Upper lobe of left lung (tissue), 6 donors: ENCODE measurements at regions not wholly inside any gene's neighbourhood (a gene's known extent, or its start where the extent isn't known, plus 50 kb on each side); places are given as distances from the start of the nearest gene placed in this dataset.

Experiments
- ATAC-seq, 2 donors: fragments of 200-7000 bp; cut with Tn5 transposase; one replicate each; pipeline ENCODE4 v1.9.1; 2022; ENCODE audit warnings: mild to moderate bottlenecking in 2 of 2, moderate library complexity in 2 of 2; ENCODE audit not compliant: low FRiP score in 2 of 2
- DNase-seq, 2 donors: peaks; one replicate each; pipeline ENCODE4 v3.0.0-alpha.2; 2019 to 2020
- H3K27ac ChIP-seq, 4 donors: fragments of 200-600 bp; sonication (generic); one replicate each; pipeline ENCODE4 v1.5.1; 2016 to 2019
- H3K27me3 ChIP-seq, 4 donors: fragments of 200-600 bp; sonication (generic); one replicate each; pipeline ENCODE4 v1.5.1; 2017 to 2019
- H3K36me3 ChIP-seq, 4 donors: fragments of 200-600 bp; sonication (generic); one replicate each; pipeline ENCODE4 v1.5.1; 2016 to 2019
- H3K4me1 ChIP-seq, 4 donors: fragments of 200-600 bp; sonication (generic); one replicate each; pipeline ENCODE4 v1.5.1; 2018 to 2019
- H3K4me3 ChIP-seq, 4 donors: fragments of 200-600 bp; sonication (generic); one replicate each; pipeline ENCODE4 v1.5.1; 2017 to 2019; ENCODE audit warnings: mild to moderate bottlenecking in 2 of 4, moderate library complexity in 1 of 4
- H3K9me3 ChIP-seq, 4 donors: fragments of 200-600 bp; sonication (generic); one replicate each; pipeline ENCODE4 v1.5.1; 2018 to 2019
- CTCF ChIP-seq, 6 experiments: fragments of 450-650 bp in 4 of 6; fragments of 200-600 bp in 2 of 6; sonication (generic) in 2 of 6; IDR thresholded peaks; one replicate each; pipeline ENCODE4 v1.5.1; 2016 to 2019; ENCODE audit warnings: antibody characterized with exemption in 6 of 6
- EP300 ChIP-seq, 4 donors: sonication (generic); formaldehyde crosslinking; IDR thresholded peaks; one replicate each; pipeline ENCODE4 v1.5.1; 2017; ENCODE audit warnings: antibody characterized with exemption in 4 of 4, control low read depth in 2 of 4
- POLR2A ChIP-seq, 4 donors: fragments of 450-650 bp; IDR thresholded peaks; one replicate each; pipeline ENCODE4 v1.5.1; 2016 to 2017; ENCODE audit warnings: antibody characterized with exemption in 4 of 4, mild to moderate bottlenecking in 2 of 4
- POLR2AphosphoS5 ChIP-seq, 2 donors: sonication (generic); formaldehyde crosslinking; IDR thresholded peaks; one replicate each; pipeline ENCODE4 v1.5.1; 2017; ENCODE audit warnings: antibody characterized with exemption in 2 of 2
- WGBS, 2 donors: methylation state at CpG; one replicate each; pipeline ENCODE4 v1.1.5; 2017 to 2018; 5-methylcytosine and 5-hydroxymethylcytosine counted together
- donor health status: DM: no; HTN: no; CAD: no; lungs with moderate emphysema.
- donor health status: DM: no; HTN: yes; CAD: no; lungs with severe emphysema.

- no peak for DNase-seq
- TF ChIP-seq CTCF (IDR thresholded peaks at IDR 0.05): no peak
- TF ChIP-seq POLR2A (IDR thresholded peaks at IDR 0.05): no peak
- no peak for TF ChIP-seq EP300 (IDR thresholded peaks at IDR 0.05)
- no peak for TF ChIP-seq POLR2AphosphoS5 (IDR thresholded peaks at IDR 0.05)
- WGBS, 2 donors: 73 to 81% methylated on average over 8 of the region's 8 CpGs
- Histone ChIP-seq H3K4me3 (no peak overlapping the region), H3K4me1 (no peaks in the 10 kb centered on the region), H3K27me3 (no peaks in the 10 kb centered on the region), H3K27ac (no peak overlapping the region), H3K9me3 (no peaks in the 10 kb centered on the region), H3K36me3 (no peaks in the 10 kb centered on the region)
- no peak for ATAC-seq
Measured at GRCh38 chr10:131445623-131446022, 134.1 kb upstream of the TCERG1L start.

GRCh38 chr10:131446171-131446570 lies 134.7 kb upstream of the TCERG1L start:
- Histone ChIP-seq H3K36me3 (no peaks in the 10 kb centered on the region), H3K4me1 (no peaks in the 10 kb centered on the region), H3K27me3 (no peaks in the 10 kb centered on the region), H3K27ac (no peak overlapping the region), H3K9me3 (no peaks in the 10 kb centered on the region), H3K4me3 (no peak overlapping the region)
- WGBS, 2 donors: 80 to 84% methylated on average over 12 of the region's 12 CpGs
- TF ChIP-seq POLR2AphosphoS5 (IDR thresholded peaks at IDR 0.05) (no peak), POLR2A (IDR thresholded peaks at IDR 0.05) (no peak), EP300 (IDR thresholded peaks at IDR 0.05) (no peak), CTCF (IDR thresholded peaks at IDR 0.05) (no peak)
- no peak for ATAC-seq
- DNase-seq: no peak

GRCh38 chr10:131448171-131448570 lies 136.7 kb upstream of the TCERG1L start:
- Histone ChIP-seq H3K36me3 (no peaks in the 10 kb centered on the region), H3K9me3 (no peaks in the 10 kb centered on the region), H3K27me3 (no peaks in the 10 kb centered on the region), H3K4me3 (no peak overlapping the region), H3K4me1 (peaks cover 0 to under 1% (median 0%) of the 10 kb centered on the region in 4 donors), H3K27ac (no peak overlapping the region)
- WGBS, 2 donors: 84 to 85% methylated on average over 13 of the region's 13 CpGs
- TF ChIP-seq CTCF (IDR thresholded peaks at IDR 0.05): no peak
- no peak for TF ChIP-seq POLR2AphosphoS5 (IDR thresholded peaks at IDR 0.05)
- TF ChIP-seq POLR2A (IDR thresholded peaks at IDR 0.05): no peak
- no peak for TF ChIP-seq EP300 (IDR thresholded peaks at IDR 0.05)
- DNase-seq: no peak
- ATAC-seq: no peak

DNA sequence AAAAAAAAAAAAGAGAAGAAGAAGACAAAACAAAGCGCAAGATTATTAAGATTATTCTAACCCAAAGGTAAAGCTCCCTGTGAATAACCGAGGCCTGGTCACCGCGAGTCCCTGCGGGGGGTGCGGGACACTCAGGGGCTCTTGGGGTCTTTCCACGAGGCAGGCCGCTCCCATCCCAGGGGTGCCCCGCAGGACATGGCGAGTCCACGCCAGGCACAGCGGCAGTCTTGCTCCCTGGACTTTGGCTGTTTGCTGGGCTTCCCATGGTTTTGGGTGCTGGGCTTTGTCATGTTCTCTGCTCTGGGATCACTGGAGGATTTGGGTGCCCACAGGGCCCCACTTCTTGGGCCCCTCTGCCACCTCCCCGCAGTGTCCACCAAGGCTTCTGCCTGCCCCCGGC lies 137.4 kb upstream of the TCERG1L start:
- WGBS, 2 donors: 95% methylated on average over 12 to 14 of the region's 14 CpGs
- Histone ChIP-seq H3K27me3 (peaks cover 0 to 7% (median 3%) of the 10 kb centered on the region in 4 donors), H3K4me3 (no peak overlapping the region), H3K4me1 (peaks cover 4 to 7% (median 5%) of the 10 kb centered on the region in 4 donors), H3K9me3 (no peaks in the 10 kb centered on the region), H3K27ac (no peak overlapping the region), H3K36me3 (no peaks in the 10 kb centered on the region)
- TF ChIP-seq EP300 (IDR thresholded peaks at IDR 0.05): no peak
- no peak for TF ChIP-seq POLR2A (IDR thresholded peaks at IDR 0.05)
- TF ChIP-seq CTCF (IDR thresholded peaks at IDR 0.05): no peak
- TF ChIP-seq POLR2AphosphoS5 (IDR thresholded peaks at IDR 0.05): no peak
- ATAC-seq (no peak), DNase-seq (no peak)

DNA sequence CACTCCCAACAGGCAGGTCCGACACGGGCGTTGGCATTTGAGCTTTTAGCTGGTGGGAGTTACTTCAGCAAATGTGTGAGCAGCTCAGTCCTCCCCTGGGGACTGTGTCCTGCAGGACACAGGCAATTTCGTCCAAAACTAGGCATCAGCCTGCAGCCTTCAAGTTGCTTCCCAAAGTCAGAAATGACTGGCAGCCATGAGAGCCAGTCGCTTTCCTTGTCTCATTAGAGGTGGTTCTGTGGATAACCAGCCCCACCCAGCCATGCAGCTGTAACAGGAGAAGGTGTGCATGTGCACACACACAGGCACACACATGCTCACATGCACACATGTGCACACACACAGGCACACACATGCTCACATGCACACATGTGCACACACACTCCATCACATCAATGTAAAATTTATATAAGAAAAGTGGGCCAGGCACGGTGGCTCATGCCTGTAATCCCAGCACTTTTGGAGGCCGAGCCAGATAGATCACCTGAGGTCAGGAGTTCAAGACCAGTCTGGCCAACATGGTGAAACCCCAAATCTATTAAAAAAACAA lies 138.8 kb upstream of the TCERG1L start:
- Histone ChIP-seq H3K9me3 (no peaks in the 10 kb centered on the region), H3K4me3 (no peak overlapping the region), H3K27me3 (peaks cover 0 to 9% (median 4%) of the 10 kb centered on the region in 4 donors), H3K36me3 (no peaks in the 10 kb centered on the region), H3K4me1 (peaks cover 5 to 10% (median 7%) of the 10 kb centered on the region in 4 donors), H3K27ac (no peak overlapping the region)
- no peak for DNase-seq
- TF ChIP-seq EP300 (IDR thresholded peaks at IDR 0.05) (no peak), POLR2A (IDR thresholded peaks at IDR 0.05) (no peak), CTCF (IDR thresholded peaks at IDR 0.05) (no peak), POLR2AphosphoS5 (IDR thresholded peaks at IDR 0.05) (no peak)
- ATAC-seq: no peak
- 81 to 88% methylated on average over 2 to 7 of the region's 7 CpGs for WGBS, 2 donors
